H1 (cell line): ENCODE measurements at regions not wholly inside any gene's neighbourhood (a gene's known extent, or its start where the extent isn't known, plus 50 kb on each side); places are given as distances from the start of the nearest gene placed in this dataset.

Experiments
- HDAC2 ChIP-seq, 2 experiments: fragments of 300-600 bp in 1 of 2; sonication (generic) in 1 of 2; IDR thresholded peaks; 2 replicates each; pipeline ENCODE4 v1.6.1; 2011 to 2012; ENCODE audit warnings: low read depth in 2 of 2, low read length in 2 of 2, mild to moderate bottlenecking in 2 of 2, moderate library complexity in 2 of 2, borderline replicate concordance in 1 of 2, inconsistent platforms in 1 of 2
- RBBP5 ChIP-seq: IDR thresholded peaks from 2 replicates; pipeline ENCODE4 v1.7.1; 2012; ENCODE audit warnings: low read depth, mild to moderate bottlenecking, inconsistent platforms, low read length, moderate library complexity, borderline replicate concordance

DNA sequence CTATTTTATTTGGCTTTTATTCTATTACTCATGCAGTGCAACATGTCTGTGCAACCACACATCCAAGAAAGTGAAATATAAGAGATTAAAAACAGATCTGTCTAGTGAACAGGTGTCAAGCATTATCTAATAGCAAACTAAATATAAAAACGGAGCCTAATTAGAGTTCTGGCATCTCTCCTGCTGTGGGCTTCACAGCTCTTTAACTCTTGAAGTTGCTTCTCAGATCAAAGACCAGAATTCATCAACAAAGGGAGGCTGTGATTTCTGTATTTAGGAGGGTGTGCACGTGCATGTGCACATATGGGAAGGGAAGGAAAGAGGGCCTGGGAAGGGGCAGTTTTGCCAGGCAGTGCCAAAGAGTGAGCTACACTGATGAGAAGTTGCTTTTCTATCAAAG, 81.0 kb downstream of the MIS18A start (continued):
- no peak for TF ChIP-seq HDAC2 (IDR thresholded peaks at IDR 0.05; ENCODE audit: borderline replicate concordance in 1 of 2, low read depth in 2 of 2, low read length in 2 of 2)
- TF ChIP-seq RBBP5, result no peak
